SK-N-SH treated with all-trans-retinoic acid at 6 μM for 48 hours (cell line): ENCODE measurements at regions not wholly inside any gene's neighbourhood (a gene's known extent, or its start where the extent isn't known, plus 50 kb on each side); places are given as distances from the start of the nearest gene placed in this dataset.

Experiments used
- ATAC-seq: fragments of 200-7000 bp; cut with Tn5 transposase; 3 replicates; pipeline ENCODE4 v1.9.1; 2020; ENCODE audit warnings: mild to moderate bottlenecking, moderate library complexity
- BACH2 ChIP-seq: fragments of 250-450 bp; sonication (Bioruptor Pico); IDR thresholded peaks from 2 replicates; pipeline ENCODE4 v1.9.0; 2021; ENCODE audit warnings: mild to moderate bottlenecking, borderline replicate concordance
- CREB5 ChIP-seq: fragments of 250-450 bp; sonication (Bioruptor Pico); IDR thresholded peaks from 2 replicates; pipeline ENCODE4 v1.5.1; 2020; ENCODE audit warnings: low read depth, mild to moderate bottlenecking, moderate library complexity
- ESRRG ChIP-seq: fragments of 250-450 bp; sonication (Bioruptor Pico); IDR thresholded peaks from 2 replicates; pipeline ENCODE4 v1.6.1; 2021; ENCODE audit warnings: mild to moderate bottlenecking
- GLIS3 ChIP-seq: fragments of 250-450 bp; sonication (Bioruptor Pico); IDR thresholded peaks from 2 replicates; pipeline ENCODE4 v1.5.0; 2020; ENCODE audit warnings: mild to moderate bottlenecking, moderate library complexity
- ISL1 ChIP-seq: fragments of 250-450 bp; sonication (Bioruptor Pico); IDR thresholded peaks from 2 replicates; pipeline ENCODE4 v2.1.2; 2022; ENCODE audit warnings: mild to moderate bottlenecking, moderate library complexity
- OSR1 ChIP-seq: fragments of 250-450 bp; sonication (Bioruptor Pico); IDR thresholded peaks from 2 replicates; pipeline ENCODE4 v1.8.0; 2022; ENCODE audit warnings: moderate library complexity, mild to moderate bottlenecking, inconsistent platforms
- PPARA ChIP-seq: fragments of 250-450 bp; sonication (Bioruptor Pico); IDR thresholded peaks from 2 replicates; pipeline ENCODE4 v1.5.0; 2020; ENCODE audit warnings: mild to moderate bottlenecking, borderline replicate concordance
- RARB ChIP-seq: fragments of 250-450 bp; sonication (Bioruptor Pico); IDR thresholded peaks from 2 replicates; pipeline ENCODE4 v1.8.0; 2021; ENCODE audit warnings: mild to moderate bottlenecking, moderate library complexity
- SNAI2 ChIP-seq: fragments of 250-450 bp; sonication (Bioruptor Pico); IDR thresholded peaks from 2 replicates; pipeline ENCODE4 v1.5.0; 2020; ENCODE audit warnings: mild to moderate bottlenecking, moderate library complexity
- TCF4 ChIP-seq: fragments of 250-450 bp; sonication (Bioruptor Pico); IDR thresholded peaks from 2 replicates; pipeline ENCODE4 v1.8.0; 2021; ENCODE audit warnings: mild to moderate bottlenecking, moderate library complexity, borderline replicate concordance
- TOX ChIP-seq: fragments of 250-450 bp; sonication (Bioruptor Pico); IDR thresholded peaks from 2 replicates; pipeline ENCODE4 v1.8.0; 2021; ENCODE audit warnings: mild to moderate bottlenecking, moderate library complexity, borderline replicate concordance
- TSHZ2 ChIP-seq: fragments of 250-450 bp; sonication (Bioruptor Pico); IDR thresholded peaks from 2 replicates; pipeline ENCODE4 v1.5.0; 2020; ENCODE audit warnings: mild to moderate bottlenecking, moderate library complexity
- ZC3H10 ChIP-seq: fragments of 250-450 bp; sonication (Bioruptor Pico); IDR thresholded peaks from 2 replicates; pipeline ENCODE4 v1.5.1; 2021; ENCODE audit warnings: mild to moderate bottlenecking, moderate library complexity
- ZFP3 ChIP-seq: fragments of 250-450 bp; sonication (Bioruptor Pico); IDR thresholded peaks from 2 replicates; pipeline ENCODE4 v1.5.0; 2020; ENCODE audit warnings: mild to moderate bottlenecking, moderate library complexity
- ZFP30 ChIP-seq: fragments of 450-650 bp; formaldehyde crosslinking; IDR thresholded peaks from 2 replicates; pipeline ENCODE4 v1.5.0; 2022; ENCODE audit warnings: mild to moderate bottlenecking, moderate library complexity
- ZNF565 ChIP-seq: fragments of 450-650 bp; formaldehyde crosslinking; conservative IDR thresholded peaks from 2 replicates; pipeline ENCODE4 v1.5.0; 2020; ENCODE audit warnings: low read depth, mild to moderate bottlenecking, moderate library complexity
- ZNF70 ChIP-seq: fragments of 450-650 bp; formaldehyde crosslinking; IDR thresholded peaks from 2 replicates; pipeline ENCODE4 v1.5.0; 2020; ENCODE audit warnings: mild to moderate bottlenecking, moderate library complexity
- ZNF8 ChIP-seq: fragments of 450-650 bp; formaldehyde crosslinking; IDR thresholded peaks from 2 replicates; pipeline ENCODE4 v1.5.0; 2020; ENCODE audit warnings: mild to moderate bottlenecking, moderate library complexity
- TF ChIP-seq, protein P1 (sequence below): fragments of 250-450 bp; sonication (Bioruptor Pico); IDR thresholded peaks from 2 replicates; pipeline ENCODE4 v1.8.0; 2020; ENCODE audit warnings: mild to moderate bottlenecking, moderate library complexity, borderline replicate concordance
- TF ChIP-seq, protein P2 (sequence below): fragments of 250-450 bp; sonication (Bioruptor Pico); IDR thresholded peaks from 2 replicates; pipeline ENCODE4 v1.5.1; 2021; ENCODE audit warnings: mild to moderate bottlenecking, moderate library complexity

GRCh38 chr5:143749581-143750205, 62.3 kb upstream of the HMHB1 start:
- TF ChIP-seq ZFP30 (CRISPR knock-in tag) (no peak), ISL1 (CRISPR knock-in tag) (peak; percentile 22; the same call in 1 of the 2 replicates)

DNA sequence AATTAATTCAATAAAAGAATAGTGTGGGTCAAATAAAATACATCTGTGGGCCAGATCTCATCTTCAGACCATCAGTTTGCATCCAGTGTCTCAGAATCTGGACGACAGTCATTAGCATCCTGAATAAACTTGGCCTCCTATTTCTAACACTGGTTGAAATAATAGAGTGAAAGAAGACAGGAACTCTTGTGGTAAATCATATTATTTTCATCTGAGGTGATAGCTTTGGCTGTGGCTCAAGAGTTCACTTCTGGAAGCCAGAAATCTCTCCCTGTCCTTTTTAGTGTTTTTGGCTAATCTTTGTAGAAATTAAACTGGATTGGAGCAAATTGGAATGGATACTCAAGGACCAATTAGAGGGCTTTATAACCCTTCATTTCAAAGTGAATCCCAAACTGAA, 63.4 kb upstream of the HMHB1 start:
- TF ChIP-seq OSR1 (CRISPR knock-in tag): no peak
- no peak for TF ChIP-seq ZFP3 (CRISPR knock-in tag)
- TF ChIP-seq ZNF8 (CRISPR knock-in tag): no peak
- no peak for TF ChIP-seq ISL1 (CRISPR knock-in tag)
- no peak for TF ChIP-seq ZNF70 (CRISPR knock-in tag)
- TF ChIP-seq SNAI2: no peak
- no peak for TF ChIP-seq CREB5
- TF ChIP-seq BACH2: no peak
- TF ChIP-seq TOX (CRISPR knock-in tag): no peak
- TF ChIP-seq ZFP30 (CRISPR knock-in tag): no peak
- no peak for TF ChIP-seq PPARA
- TF ChIP-seq TCF4 (CRISPR knock-in tag): no peak
- TF ChIP-seq ESRRG (CRISPR knock-in tag): no peak
- TF ChIP-seq, protein P1, sequence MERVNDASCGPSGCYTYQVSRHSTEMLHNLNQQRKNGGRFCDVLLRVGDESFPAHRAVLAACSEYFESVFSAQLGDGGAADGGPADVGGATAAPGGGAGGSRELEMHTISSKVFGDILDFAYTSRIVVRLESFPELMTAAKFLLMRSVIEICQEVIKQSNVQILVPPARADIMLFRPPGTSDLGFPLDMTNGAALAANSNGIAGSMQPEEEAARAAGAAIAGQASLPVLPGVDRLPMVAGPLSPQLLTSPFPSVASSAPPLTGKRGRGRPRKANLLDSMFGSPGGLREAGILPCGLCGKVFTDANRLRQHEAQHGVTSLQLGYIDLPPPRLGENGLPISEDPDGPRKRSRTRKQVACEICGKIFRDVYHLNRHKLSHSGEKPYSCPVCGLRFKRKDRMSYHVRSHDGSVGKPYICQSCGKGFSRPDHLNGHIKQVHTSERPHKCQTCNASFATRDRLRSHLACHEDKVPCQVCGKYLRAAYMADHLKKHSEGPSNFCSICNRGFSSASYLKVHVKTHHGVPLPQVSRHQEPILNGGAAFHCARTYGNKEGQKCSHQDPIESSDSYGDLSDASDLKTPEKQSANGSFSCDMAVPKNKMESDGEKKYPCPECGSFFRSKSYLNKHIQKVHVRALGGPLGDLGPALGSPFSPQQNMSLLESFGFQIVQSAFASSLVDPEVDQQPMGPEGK (CRISPR knock-in tag): no peak
- ATAC-seq: no peak

More at GRCh38 chr5:143749581-143750205, 62.3 kb upstream of the HMHB1 start:
- no peak for ATAC-seq

GRCh38 chr5:143742951-143743350, 69.0 kb upstream of the HMHB1 start:
- no peak for ATAC-seq
- TF ChIP-seq ZFP30 (CRISPR knock-in tag): no peak
- TF ChIP-seq, protein P2, sequence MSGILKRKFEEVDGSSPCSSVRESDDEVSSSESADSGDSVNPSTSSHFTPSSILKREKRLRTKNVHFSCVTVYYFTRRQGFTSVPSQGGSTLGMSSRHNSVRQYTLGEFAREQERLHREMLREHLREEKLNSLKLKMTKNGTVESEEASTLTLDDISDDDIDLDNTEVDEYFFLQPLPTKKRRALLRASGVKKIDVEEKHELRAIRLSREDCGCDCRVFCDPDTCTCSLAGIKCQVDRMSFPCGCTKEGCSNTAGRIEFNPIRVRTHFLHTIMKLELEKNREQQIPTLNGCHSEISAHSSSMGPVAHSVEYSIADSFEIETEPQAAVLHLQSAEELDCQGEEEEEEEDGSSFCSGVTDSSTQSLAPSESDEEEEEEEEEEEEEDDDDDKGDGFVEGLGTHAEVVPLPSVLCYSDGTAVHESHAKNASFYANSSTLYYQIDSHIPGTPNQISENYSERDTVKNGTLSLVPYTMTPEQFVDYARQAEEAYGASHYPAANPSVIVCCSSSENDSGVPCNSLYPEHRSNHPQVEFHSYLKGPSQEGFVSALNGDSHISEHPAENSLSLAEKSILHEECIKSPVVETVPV (CRISPR knock-in tag): no peak
- TF ChIP-seq TCF4 (CRISPR knock-in tag): no peak
- no peak for TF ChIP-seq RARB (CRISPR knock-in tag)
- TF ChIP-seq ZNF565: no peak
- TF ChIP-seq GLIS3 (CRISPR knock-in tag): no peak
- no peak for TF ChIP-seq ISL1 (CRISPR knock-in tag)
- TF ChIP-seq BACH2: no peak

DNA sequence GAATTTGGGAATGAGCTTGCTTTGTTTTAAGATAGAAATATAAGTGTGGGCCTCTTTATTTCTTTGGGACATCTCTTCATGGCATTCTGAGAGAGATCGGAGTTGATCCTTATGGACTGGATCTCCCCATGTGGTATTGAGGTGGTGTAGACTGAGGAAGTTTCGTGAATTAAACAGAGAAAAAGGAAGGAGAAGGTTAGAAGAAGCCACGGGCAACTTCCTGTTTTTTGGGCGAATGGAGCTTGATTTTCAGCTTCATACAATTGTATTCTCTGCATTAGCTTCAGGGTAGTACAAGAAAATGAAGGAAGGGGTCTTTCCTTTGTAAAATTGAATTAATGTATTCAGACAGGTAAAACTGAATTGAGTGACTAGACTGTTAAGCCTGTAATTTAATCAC, 70.5 kb upstream of the HMHB1 start:
- no peak for TF ChIP-seq ZNF70 (CRISPR knock-in tag)
- TF ChIP-seq BACH2: no peak
- no peak for TF ChIP-seq TCF4 (CRISPR knock-in tag)
- no peak for TF ChIP-seq TSHZ2 (CRISPR knock-in tag)
- TF ChIP-seq, protein P1 (CRISPR knock-in tag): no peak
- no peak for TF ChIP-seq ZC3H10 (CRISPR knock-in tag)
- TF ChIP-seq, protein P2 (CRISPR knock-in tag): no peak
- no peak for ATAC-seq
